Endothelial cell of umbilical vein (primary cell): ENCODE measurements at regions not wholly inside any gene's neighbourhood (a gene's known extent, or its start where the extent isn't known, plus 50 kb on each side); places are given as distances from the start of the nearest gene placed in this dataset.

Experiments used
- BruUV-seq: library from RNA; stranded (reverse); fragments of 400-500 nt; replicated peaks from 2 replicates; lab custom pipeline; 2021; lab: Mats Ljungman, UMichigan
- CTCF ChIA-PET: fragments of 300-600, 350-600 bp; sonication (Branson Sonifier 250); formaldehyde crosslinking; loops from one replicate; lab custom pipeline; 2021; ENCODE audit warnings: antibody characterized with exemption, inconsistent platforms; lab: Charles Lee
- POLR2A ChIA-PET: fragments of 300-600, 350-600 bp; sonication (Branson Sonifier 250); formaldehyde crosslinking; loops from one replicate; lab custom pipeline; 2021; ENCODE audit warnings: antibody characterized with exemption, inconsistent platforms; lab: Charles Lee
- DNase-seq: peaks from one replicate; pipeline ENCODE4 v3.0.0-alpha.2; 2011; ENCODE audit warnings: low read depth, low spot score
- FAIRE-seq: peaks from 2 replicates; lab custom pipeline; 2011; peaks lifted over from hg19 to GRCh38; lab: Jason Lieb, UNC
- H2AFZ ChIP-seq: 2 replicates; pipeline ENCODE4 v1.6.0; 2012; ENCODE audit warnings: low read depth, low read length, control low read depth, inconsistent platforms
- H3K27ac ChIP-seq: 2 replicates; pipeline ENCODE4 v1.5.1; 2011; ENCODE audit warnings: low read depth, mild to moderate bottlenecking, control low read depth, low read length, moderate library complexity; ENCODE audit not compliant: insufficient read depth
- H3K27me3 ChIP-seq, 2 experiments: 2 replicates each; pipeline versions ENCODE4 v1.6.0 to v1.6.1; 2011; ENCODE audit warnings: low read length in 2 of 2, mixed read lengths in 1 of 2; ENCODE audit not compliant: control insufficient read depth in 2 of 2, insufficient read depth in 2 of 2
- H3K36me3 ChIP-seq, 2 experiments: 2 replicates in 1 of 2; 3 replicates in 1 of 2; pipeline ENCODE4 v1.5.1; 2011; ENCODE audit warnings: low read length in 2 of 2, mild to moderate bottlenecking in 1 of 2, moderate library complexity in 1 of 2; ENCODE audit not compliant: control insufficient read depth in 2 of 2, insufficient read depth in 2 of 2; ENCODE audit errors: extremely low read depth in 1 of 2
- H3K4me1 ChIP-seq: 3 replicates; pipeline ENCODE4 v1.5.1; 2011; ENCODE audit warnings: mild to moderate bottlenecking, low read length; ENCODE audit not compliant: control insufficient read depth, insufficient read depth; ENCODE audit errors: extremely low read depth
- H3K4me2 ChIP-seq: 2 replicates; pipeline ENCODE4 v1.6.1; 2011; ENCODE audit warnings: low read length, control low read depth, mixed read lengths; ENCODE audit not compliant: insufficient read depth
- H3K4me3 ChIP-seq, 3 experiments: fragments of 200-600 bp in 1 of 3; sonication (generic), shearing (Covaris generic) in 1 of 3; replicated peaks in 1 of 3; 2 replicates each; pipeline ENCODE4 v1.5.1; 2011 to 2016; ENCODE audit warnings: control low read depth in 3 of 3, low read length in 3 of 3, mild to moderate bottlenecking in 2 of 3, inconsistent platforms in 1 of 3, low read depth in 1 of 3, moderate library complexity in 1 of 3; ENCODE audit not compliant: insufficient read depth in 1 of 3
- H3K79me2 ChIP-seq: 2 replicates; pipeline ENCODE4 v1.6.0; 2012; ENCODE audit warnings: low read length, inconsistent platforms; ENCODE audit not compliant: control insufficient read depth, insufficient read depth
- H3K9ac ChIP-seq: replicated peaks from 2 replicates; pipeline ENCODE3; 2011; ENCODE audit warnings: low read length, control low read depth; ENCODE audit not compliant: insufficient read depth; ENCODE audit errors: extremely low read depth
- H3K9me1 ChIP-seq: replicated peaks from 3 replicates; pipeline ENCODE4 v1.6.0; 2011; ENCODE audit warnings: mild to moderate bottlenecking, low read length; ENCODE audit not compliant: control insufficient read depth, insufficient read depth; ENCODE audit errors: extremely low read depth
- H3K9me3 ChIP-seq: replicated peaks from 2 replicates; pipeline ENCODE4 v1.5.1; 2012; ENCODE audit warnings: low read length, inconsistent platforms; ENCODE audit not compliant: control insufficient read depth, insufficient read depth
- H4K20me1 ChIP-seq: replicated peaks from 2 replicates; pipeline ENCODE3; 2011; ENCODE audit warnings: mild to moderate bottlenecking, low read length; ENCODE audit not compliant: control insufficient read depth, insufficient read depth; ENCODE audit errors: extremely low read depth
- EZH2 ChIP-seq: IDR thresholded peaks from 2 replicates; pipeline ENCODE4 v1.6.1; 2012; ENCODE audit warnings: borderline replicate concordance, low read depth, mild to moderate bottlenecking, moderate library complexity, low read length, inconsistent platforms; ENCODE audit not compliant: severe bottlenecking
- FOS ChIP-seq: IDR thresholded peaks from 2 replicates; pipeline ENCODE4 v1.6.1; 2011; ENCODE audit warnings: mild to moderate bottlenecking, low read length, moderate library complexity, borderline replicate concordance; ENCODE audit not compliant: insufficient read depth
- GATA2 ChIP-seq: IDR thresholded peaks from 2 replicates; pipeline ENCODE4 v1.7.0; 2011; ENCODE audit warnings: low read depth, mild to moderate bottlenecking, moderate library complexity, mixed read lengths, low read length; ENCODE audit not compliant: insufficient read length, insufficient read depth
- JUN ChIP-seq: IDR thresholded peaks from 2 replicates; pipeline ENCODE4 v1.6.1; 2011; ENCODE audit warnings: borderline replicate concordance, low read depth; ENCODE audit not compliant: insufficient read length, insufficient read depth
- MYC ChIP-seq: IDR thresholded peaks from one replicate; pipeline ENCODE4 v1.6.1; 2011; ENCODE audit warnings: mild to moderate bottlenecking, low read depth, low read length
- POLR2A ChIP-seq: IDR thresholded peaks from 2 replicates; pipeline ENCODE4 v1.6.1; 2012; ENCODE audit warnings: low read depth, mild to moderate bottlenecking, control low read depth, low read length
- POLR2AphosphoS5 ChIP-seq: IDR thresholded peaks from 2 replicates; pipeline ENCODE4 v1.6.1; 2012; ENCODE audit warnings: low read depth, mild to moderate bottlenecking, control low read depth, low read length, moderate library complexity; ENCODE audit not compliant: insufficient read depth
- dilution Hi-C: fragments of 300-500 bp; cut with MboI; formaldehyde crosslinking; loops from one replicate; pipeline ENCODE4 v1.15.0; 2019; ENCODE audit warnings: low sequenced_read_pairs; ENCODE audit not compliant: extremely low pct_ligation_motif_present
- intact Hi-C: fragments of 100-400 bp; cut with micrococcal nuclease; formaldehyde crosslinking; loops from one replicate; pipeline ENCODE4 v1.10.0; 2022
- TF ChIP-seq, protein P1 (sequence below), 2 donors: IDR thresholded peaks; 1 replicate in 1 of 2; 2 replicates in 1 of 2; pipeline ENCODE4 v1.5.1; 2011; ENCODE audit warnings: low read length in 2 of 2, mild to moderate bottlenecking in 2 of 2, moderate library complexity in 2 of 2, control low read depth in 1 of 2, inconsistent platforms in 1 of 2, low read depth in 1 of 2; ENCODE audit not compliant: insufficient read depth in 1 of 2; ENCODE audit errors: extremely low read depth in 1 of 2
- TF ChIP-seq, protein P2 (sequence below): IDR thresholded peaks from 2 replicates; pipeline ENCODE4 v1.6.1; 2011; ENCODE audit not compliant: insufficient read depth, insufficient read length

DNA sequence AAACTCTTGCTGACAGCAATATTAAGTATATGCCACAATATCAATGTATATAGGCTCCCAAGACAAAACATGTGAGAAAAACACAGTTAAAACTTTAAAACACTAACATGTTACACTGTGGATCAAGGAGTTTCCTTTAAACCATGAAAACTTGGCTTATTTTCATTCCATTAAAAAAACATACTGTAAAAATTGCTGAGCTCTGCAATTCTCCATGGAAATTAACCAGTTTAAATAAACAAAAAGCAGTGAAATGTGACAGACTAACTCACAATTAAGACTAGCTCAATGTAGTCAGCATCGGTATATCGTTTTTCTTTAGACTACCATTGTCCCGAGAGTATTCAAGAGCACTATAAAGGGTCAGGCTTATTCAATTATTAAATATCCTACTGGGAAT is 930.5 kb upstream of the SLITRK1 start:
- peaks cover 3% of the 10 kb centered on the region for H3K9me3 ChIP-seq
- no peak for DNase-seq
- no peaks in the 10 kb centered on the region for H3K79me2 ChIP-seq
- H4K20me1 ChIP-seq = no peaks in the 10 kb centered on the region
- no TSS peak for BruUV-seq
- FAIRE-seq = no peak
- H3K4me2 ChIP-seq = no peak overlapping the region
- no peaks in the 10 kb centered on the region for H3K27me3 ChIP-seq
- no peaks in the 10 kb centered on the region for H3K36me3 ChIP-seq
- ChIA-PET CTCF (no interaction called here), POLR2A (no interaction called here)
- H3K4me1 ChIP-seq = no peaks in the 10 kb centered on the region
- H3K9me1 ChIP-seq = no peaks in the 10 kb centered on the region
- no peak for TF ChIP-seq POLR2AphosphoS5
- TF ChIP-seq POLR2A = no peak
- no peak for TF ChIP-seq GATA2
- TF ChIP-seq, protein P1, sequence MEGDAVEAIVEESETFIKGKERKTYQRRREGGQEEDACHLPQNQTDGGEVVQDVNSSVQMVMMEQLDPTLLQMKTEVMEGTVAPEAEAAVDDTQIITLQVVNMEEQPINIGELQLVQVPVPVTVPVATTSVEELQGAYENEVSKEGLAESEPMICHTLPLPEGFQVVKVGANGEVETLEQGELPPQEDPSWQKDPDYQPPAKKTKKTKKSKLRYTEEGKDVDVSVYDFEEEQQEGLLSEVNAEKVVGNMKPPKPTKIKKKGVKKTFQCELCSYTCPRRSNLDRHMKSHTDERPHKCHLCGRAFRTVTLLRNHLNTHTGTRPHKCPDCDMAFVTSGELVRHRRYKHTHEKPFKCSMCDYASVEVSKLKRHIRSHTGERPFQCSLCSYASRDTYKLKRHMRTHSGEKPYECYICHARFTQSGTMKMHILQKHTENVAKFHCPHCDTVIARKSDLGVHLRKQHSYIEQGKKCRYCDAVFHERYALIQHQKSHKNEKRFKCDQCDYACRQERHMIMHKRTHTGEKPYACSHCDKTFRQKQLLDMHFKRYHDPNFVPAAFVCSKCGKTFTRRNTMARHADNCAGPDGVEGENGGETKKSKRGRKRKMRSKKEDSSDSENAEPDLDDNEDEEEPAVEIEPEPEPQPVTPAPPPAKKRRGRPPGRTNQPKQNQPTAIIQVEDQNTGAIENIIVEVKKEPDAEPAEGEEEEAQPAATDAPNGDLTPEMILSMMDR (IDR thresholded peaks at IDR 0.05; ENCODE audit: extremely low read depth in 1 of 2, insufficient read depth in 1 of 2, low read depth in 1 of 2, low read length in 2 of 2) = no peak
- no peak for TF ChIP-seq MYC
- TF ChIP-seq FOS = no peak
- no peak for TF ChIP-seq EZH2
- TF ChIP-seq, protein P2, sequence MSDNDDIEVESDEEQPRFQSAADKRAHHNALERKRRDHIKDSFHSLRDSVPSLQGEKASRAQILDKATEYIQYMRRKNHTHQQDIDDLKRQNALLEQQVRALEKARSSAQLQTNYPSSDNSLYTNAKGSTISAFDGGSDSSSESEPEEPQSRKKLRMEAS = no peak
- no peak for TF ChIP-seq JUN
- H2AFZ ChIP-seq = no peak overlapping the region
- dilution Hi-C loops = no loop called here
- intact Hi-C loops = no loop called here
- no peak overlapping the region for H3K9ac ChIP-seq
- no peak overlapping the region for H3K27ac ChIP-seq
- H3K4me3 ChIP-seq = no peak overlapping the region
